Activated CD8-positive, alpha-beta memory T cell treated with anti-CD3 and anti-CD28 coated beads, Interleukin-2, amount 50 U/mL, for 24 hours (primary cell): ENCODE measurements at regions not wholly inside any gene's neighbourhood (a gene's known extent, or its start where the extent isn't known, plus 50 kb on each side); places are given as distances from the start of the nearest gene placed in this dataset.

ENCODE experiments used
- DNase-seq: peaks from one replicate; pipeline ENCODE4 v3.0.0-alpha.2; 2020; ENCODE audit errors: extremely low read depth

- no peak for DNase-seq
Measured at GRCh38 chr11:127424661-127425060, 424.1 kb upstream of the KIRREL3 start.

- no peak for DNase-seq
Measured at GRCh38 chr11:127420139-127420538, 419.6 kb upstream of the KIRREL3 start.

GRCh38 chr11:127412722-127413380 is 412.3 kb upstream of the KIRREL3 start:
- DNase-seq, result no peak

GRCh38 chr11:127412234-127412633 is 411.7 kb upstream of the KIRREL3 start:
- no peak for DNase-seq

GRCh38 chr11:127411283-127411682 is 410.7 kb upstream of the KIRREL3 start:
- DNase-seq, result no peak

GRCh38 chr11:127395034-127395433 is 394.5 kb upstream of the KIRREL3 start:
- DNase-seq, result no peak

- no peak for DNase-seq
Measured at GRCh38 chr11:127393460-127393997, 393.0 kb upstream of the KIRREL3 start.

GRCh38 chr11:127392575-127392974 is 392.0 kb upstream of the KIRREL3 start:
- DNase-seq, result no peak

- DNase-seq, result no peak
Measured at GRCh38 chr11:127390465-127390864, 389.9 kb upstream of the KIRREL3 start.

- no peak for DNase-seq
Measured at GRCh38 chr11:127385071-127385470, 384.5 kb upstream of the KIRREL3 start.

- DNase-seq, result no peak
Measured at GRCh38 chr11:127383026-127383425, 382.5 kb upstream of the KIRREL3 start.

- DNase-seq, result no peak
Measured at GRCh38 chr11:127381247-127381646, 380.7 kb upstream of the KIRREL3 start.

- no peak for DNase-seq
Measured at GRCh38 chr11:127379686-127380085, 379.1 kb upstream of the KIRREL3 start.

- DNase-seq, result no peak
Measured at GRCh38 chr11:127376301-127376700, 375.7 kb upstream of the KIRREL3 start.

GRCh38 chr11:127369356-127369755 is 368.8 kb upstream of the KIRREL3 start:
- no peak for DNase-seq

- DNase-seq, result no peak
Measured at GRCh38 chr11:127362754-127363308, 362.3 kb upstream of the KIRREL3 start.

GRCh38 chr11:127358160-127358559 is 357.6 kb upstream of the KIRREL3 start:
- no peak for DNase-seq

- no peak for DNase-seq
Measured at GRCh38 chr11:127350476-127350875, 349.9 kb upstream of the KIRREL3 start.

GRCh38 chr11:127345819-127346459 is 345.4 kb upstream of the KIRREL3 start:
- no peak for DNase-seq

GRCh38 chr11:127340438-127340837 is 339.9 kb upstream of the KIRREL3 start:
- no peak for DNase-seq

GRCh38 chr11:127339376-127339775 is 338.8 kb upstream of the KIRREL3 start:
- no peak for DNase-seq

GRCh38 chr11:127338380-127339259 is 338.1 kb upstream of the KIRREL3 start:
- DNase-seq, result no peak
